HK-2 (cell line): ENCODE measurements at regions not wholly inside any gene's neighbourhood (a gene's known extent, or its start where the extent isn't known, plus 50 kb on each side); places are given as distances from the start of the nearest gene placed in this dataset.

Experiments used
- DNase-seq: peaks from one replicate; pipeline ENCODE4 v3.0.0-alpha.2; 2018; ENCODE audit not compliant: unreplicated experiment

GRCh38 chr2:78585871-78586270, 439.6 kb upstream of the REG3G start:
- no peak for DNase-seq

DNA sequence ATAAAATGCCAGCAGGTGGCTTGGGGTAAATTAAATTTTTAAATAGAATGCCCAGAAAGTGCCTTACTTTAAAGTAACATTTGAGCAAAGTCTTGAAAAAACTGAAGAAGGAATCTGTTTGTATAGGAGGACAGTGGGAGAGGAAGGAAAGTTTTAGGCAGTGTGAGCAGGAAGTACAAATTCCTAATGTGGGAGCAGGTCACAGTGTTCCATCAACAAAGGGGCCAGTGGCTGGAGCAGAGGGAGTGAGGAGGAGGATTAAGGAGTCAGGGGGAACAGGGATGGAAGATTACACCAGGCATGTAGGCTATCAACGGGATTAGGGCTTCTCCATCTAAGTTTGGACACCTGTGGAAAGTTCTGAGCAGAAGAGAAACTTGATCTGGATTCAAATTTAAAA, 439.2 kb upstream of the REG3G start:
- DNase-seq: no peak

GRCh38 chr2:78589871-78590270, 435.6 kb upstream of the REG3G start:
- DNase-seq: no peak

- DNase-seq: no peak
Observed at GRCh38 chr2:78592491-78592890, 433.0 kb upstream of the REG3G start.

- no peak for DNase-seq
Observed at GRCh38 chr2:78601113-78601512, 424.4 kb upstream of the REG3G start.

DNA sequence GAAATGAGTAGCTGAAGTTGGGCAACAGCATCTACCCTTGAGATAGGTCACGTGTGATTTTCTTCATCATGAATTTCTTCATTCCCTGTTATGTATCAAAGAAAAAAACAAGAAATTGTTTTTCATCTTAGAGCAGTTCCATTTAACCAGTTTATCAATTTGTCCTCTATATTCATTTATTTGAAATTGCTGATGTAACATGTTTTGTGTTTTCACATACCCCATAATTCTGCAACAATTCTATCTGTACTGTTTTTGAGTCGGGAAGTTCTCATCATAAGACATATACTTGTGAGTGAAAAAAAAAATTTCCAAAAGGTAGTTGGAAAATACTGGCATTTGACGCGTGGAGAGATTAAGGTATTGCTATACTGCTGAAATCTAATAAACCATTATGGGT, 422.6 kb upstream of the REG3G start:
- DNase-seq: no peak

- no peak for DNase-seq
Observed at GRCh38 chr2:78606895-78607294, 418.6 kb upstream of the REG3G start.

DNA sequence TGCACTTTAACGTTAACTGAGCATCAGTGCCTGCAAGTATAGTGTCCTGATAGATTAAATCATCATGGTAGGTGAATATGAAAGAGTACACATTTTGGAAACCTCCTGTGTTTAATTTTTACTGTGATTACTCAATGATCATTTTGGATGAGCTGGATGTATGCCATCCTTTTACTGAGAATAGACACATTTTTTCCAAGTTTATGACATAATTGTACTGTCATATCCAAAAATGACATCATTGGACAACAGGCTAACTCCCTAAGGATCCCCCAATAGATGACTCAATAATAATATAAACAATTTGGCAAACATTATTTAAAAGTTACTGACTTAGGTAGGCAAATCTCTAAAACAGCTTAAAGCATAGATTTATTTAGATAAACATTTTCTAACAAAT, 410.8 kb upstream of the REG3G start:
- no peak for DNase-seq

DNA sequence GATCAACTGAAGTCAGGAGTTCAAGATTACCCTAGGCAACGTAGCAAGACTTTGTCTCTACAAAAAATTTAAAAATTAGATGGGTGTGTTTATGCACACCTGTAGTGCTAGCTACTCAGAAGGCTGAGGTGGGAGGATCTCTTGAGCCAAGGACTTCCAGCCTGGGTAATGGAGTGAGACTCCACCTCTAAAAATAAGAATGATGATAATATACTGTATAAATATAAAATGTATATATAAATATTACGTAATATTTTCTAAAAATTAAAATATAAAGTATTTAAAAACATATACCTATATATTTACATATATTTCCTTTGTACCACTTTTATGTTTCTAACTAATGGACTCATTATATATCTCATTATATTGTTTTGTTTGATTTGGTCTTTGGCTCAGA, 409.5 kb upstream of the REG3G start:
- DNase-seq: no peak

DNA sequence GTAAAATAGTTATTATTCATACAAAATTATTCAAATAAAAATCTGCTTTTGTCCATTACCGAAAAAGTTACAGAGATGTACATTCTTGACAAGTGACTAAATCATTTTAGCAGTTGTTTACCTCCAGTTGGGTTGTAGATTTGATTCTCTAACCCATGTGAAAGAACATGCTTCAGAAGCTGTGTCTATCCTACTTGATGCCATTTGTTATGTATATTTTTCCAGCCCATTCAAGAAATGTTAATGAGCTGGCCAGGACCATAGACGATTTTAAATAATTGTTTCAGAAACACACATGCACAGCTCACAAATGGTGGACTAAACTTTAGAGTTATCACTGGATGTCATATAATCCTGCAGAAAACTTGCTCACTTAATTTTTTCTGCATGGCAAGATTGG, 391.1 kb upstream of the REG3G start:
- no peak for DNase-seq

DNA sequence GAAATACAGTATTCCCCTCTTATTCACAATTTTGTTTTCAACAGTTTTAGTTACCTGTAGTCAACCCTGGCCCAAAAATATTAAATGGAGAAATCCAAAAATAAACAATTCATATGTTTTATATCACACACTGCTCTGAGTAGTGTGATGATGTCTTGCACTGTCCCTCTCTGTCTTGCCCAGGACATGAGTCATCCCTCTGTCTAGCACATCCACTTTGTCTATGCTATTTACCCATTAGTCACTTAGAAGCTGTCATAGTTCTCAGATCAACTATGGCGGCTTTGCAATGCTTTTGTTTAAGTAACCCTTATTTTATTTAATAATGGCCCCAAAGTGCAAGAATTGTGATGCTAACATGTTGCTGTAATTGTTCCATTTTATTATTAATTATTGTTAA, 380.6 kb upstream of the REG3G start:
- no peak for DNase-seq

- DNase-seq: no peak
Observed at GRCh38 chr2:78646533-78647364, 378.8 kb upstream of the REG3G start.

DNA sequence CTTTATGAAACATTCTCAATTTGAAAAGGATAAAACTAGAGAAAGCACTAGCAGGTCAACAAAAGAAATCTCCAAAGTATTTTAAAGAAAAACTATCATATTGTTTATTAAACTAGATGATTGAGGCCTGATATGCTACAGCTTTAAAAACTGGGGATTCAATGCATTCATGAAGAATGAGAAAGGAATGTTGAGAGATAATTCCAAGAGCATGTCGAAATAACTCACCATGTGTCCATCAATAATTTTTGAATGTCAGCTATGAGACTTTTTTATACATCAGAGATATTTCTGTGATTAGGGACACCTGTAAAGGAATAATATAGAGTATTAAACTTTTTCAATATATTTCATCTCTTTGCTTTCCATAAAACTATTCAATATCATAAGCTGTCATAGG, 376.9 kb upstream of the REG3G start:
- no peak for DNase-seq

DNA sequence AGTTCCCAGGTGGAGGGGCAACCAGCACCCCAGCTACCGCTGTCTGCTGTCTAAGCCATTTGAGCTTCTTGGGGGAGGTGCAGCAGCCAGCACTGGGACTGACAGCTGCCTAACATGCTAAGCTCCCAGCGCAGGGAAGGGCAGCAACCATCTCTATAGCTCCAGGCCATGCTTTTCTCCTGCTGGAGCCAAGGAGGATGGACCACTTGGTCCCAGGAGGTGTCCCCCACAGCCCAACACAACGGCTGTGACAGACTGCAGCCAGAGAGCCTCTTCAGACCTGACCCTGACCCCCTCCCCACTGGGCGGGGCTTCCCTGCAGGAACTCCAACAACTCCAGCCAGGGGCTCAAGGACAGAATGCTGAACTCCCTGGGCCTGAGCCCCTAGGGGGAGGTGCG, 370.6 kb upstream of the REG3G start:
- no peak for DNase-seq

DNA sequence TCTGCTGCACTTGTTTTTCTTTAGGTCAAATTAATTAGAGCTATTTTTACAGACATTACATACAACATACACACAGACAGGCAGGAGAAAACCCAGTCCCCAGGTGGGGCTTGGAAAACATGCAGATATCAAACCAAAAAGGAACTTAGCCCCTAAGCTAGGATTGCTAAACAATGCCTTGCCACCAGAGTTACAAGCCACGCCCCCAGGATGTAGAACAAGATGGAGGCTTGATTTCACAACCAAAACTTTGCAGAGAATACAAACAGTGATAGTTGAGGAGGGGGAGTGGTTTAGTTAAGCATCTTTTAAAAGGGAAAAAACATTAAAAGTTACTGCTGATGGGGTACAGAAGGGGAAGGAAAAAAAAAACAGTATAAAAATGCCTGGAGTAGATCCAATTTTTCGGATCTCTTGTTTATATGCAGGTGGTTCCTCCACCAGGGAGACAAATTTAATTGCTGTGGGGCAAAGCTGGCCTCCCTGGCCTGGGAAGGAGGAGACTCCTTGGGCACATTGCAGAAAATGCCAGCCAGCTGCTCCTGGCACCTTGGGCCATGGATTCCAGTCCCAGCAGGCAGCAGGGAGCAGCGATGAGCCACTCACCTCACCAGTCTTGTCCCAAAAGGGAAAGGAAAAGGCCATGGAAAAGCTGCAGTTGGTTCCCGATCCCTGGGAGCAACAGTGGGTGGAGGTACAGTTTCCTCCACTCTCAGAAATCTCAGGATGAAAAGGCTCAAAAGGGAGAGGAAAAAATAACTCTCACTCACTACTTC, 348.4 kb upstream of the REG3G start:
- no peak for DNase-seq

GRCh38 chr2:78677774-78678173, 347.7 kb upstream of the REG3G start:
- DNase-seq: no peak

DNA sequence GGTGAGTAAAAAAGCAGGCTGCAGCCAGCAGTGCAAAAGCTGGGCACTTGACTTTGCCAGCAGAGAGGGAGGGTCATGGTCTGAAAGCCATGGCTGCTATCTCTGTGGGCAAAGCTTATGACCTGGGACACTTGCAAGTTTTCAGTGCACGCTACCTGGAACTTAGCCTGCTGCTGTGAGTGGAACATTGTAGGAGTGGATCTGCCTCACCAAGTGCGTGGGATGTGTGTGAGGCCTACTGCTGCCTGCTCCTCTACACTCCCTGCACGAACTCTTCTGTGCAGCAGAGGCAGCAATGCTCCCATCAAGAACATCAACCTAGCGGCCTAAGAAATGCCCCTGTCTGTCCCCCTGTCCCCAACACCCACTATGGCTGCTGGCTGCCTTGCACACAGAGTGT, 344.1 kb upstream of the REG3G start:
- DNase-seq: no peak

DNA sequence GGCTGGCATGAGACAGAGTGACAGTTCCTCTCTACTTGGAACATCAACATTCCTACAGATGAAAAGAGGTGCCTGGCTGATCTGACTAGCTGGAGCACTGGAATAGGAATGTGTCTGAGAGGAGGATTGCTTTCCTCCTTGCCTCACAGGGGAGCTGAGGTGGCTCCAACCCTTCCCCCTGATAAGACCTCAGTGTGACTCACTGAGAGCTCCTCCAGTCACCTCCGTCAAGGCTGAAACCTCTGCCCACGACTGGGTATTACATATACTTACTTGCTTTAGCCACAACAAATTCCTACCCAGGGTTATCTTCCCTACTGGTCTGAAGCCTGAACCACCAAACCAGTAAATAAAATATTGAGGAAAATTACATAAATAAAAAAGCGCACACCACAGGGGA, 342.7 kb upstream of the REG3G start:
- no peak for DNase-seq

DNA sequence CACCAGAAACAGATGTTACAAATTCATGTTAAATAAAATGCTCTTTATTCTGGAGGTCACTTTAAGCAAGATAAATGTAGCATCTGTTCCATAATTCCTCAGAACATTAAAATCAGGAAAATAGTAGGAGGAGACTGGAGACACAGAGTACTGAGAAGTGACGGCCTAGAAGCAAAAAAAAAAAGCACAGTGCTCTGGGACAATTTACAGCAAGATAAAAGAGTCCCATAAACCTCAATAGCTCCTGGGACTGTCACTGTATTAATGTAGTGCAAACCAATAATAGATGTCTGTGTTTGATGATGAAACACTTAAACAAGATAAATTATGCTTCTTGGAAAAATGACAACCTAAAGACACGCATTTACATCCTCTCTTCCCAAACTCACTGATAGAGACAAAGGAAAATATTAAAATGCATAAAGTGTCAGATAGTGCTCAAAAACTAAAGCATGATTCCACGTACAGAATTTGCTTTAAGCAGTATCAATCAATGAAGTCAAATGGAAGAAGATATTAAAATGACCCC, 338.8 kb upstream of the REG3G start:
- DNase-seq: no peak

DNA sequence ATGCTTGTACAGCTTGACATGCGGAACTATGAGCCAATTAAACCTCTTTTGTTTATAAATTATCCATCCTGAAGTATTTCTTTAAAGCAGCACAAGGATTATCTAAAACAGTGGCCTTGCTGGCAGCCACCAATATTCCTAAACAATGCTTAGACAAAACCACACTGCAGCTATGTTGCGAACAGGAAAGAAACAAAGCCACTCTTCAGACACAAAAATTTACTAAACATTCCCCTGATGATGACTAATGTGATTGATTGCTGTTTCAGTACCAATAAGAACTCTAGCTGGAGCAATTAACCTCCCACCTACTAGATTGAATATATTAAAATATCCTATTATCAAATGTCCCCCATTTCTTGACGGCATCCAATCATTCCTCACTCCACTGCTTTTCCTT, 325.8 kb upstream of the REG3G start:
- no peak for DNase-seq

DNA sequence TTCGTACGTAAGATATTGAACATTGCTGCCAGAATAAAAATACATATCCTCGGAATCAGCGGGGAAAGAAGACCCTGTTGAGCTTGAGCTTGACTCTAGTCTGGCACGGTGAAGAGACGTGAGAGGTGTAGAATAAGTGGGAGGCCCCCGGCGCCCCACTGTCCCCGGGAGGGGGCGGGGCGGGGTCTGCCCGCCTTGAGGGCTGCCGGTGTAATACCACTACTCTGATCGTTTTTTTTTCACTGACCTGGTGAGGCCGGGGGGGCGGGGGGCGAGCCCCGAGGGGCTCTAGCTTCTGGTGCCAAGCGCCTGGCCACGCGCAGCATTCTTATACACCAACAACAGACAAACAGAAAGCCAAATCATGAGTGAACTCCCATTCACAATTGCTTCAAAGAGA, 324.0 kb upstream of the REG3G start:
- no peak for DNase-seq

DNA sequence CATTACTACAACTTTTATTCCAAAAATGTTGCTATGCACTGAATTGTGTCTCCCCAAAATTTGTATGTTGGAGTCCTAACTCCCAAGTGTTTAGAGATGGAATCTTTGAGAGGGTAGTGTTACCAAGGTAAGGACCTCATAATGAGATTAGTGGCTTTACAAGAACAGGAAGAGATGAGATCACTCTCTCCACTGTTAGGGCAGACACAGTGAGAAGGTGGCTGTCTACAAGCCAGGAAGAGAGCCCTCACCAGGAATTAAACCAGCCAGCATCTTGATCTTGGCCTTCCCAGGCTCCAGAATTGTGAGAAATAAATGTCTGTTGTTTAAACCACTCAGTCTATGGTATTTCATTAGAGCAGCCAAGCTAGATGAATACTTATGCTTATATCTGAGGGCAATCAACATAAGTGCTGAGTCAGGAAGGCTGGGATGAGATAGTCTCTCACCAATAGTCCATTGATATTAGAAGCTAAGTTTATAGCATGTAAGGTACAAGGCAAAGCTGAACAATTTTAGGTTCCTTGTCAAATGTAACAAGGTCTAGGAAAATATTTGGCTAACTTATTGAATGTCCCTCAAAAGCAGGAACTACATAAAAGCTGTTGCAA, 317.6 kb upstream of the REG3G start:
- no peak for DNase-seq
